B cell (primary cell): ENCODE measurements at regions not wholly inside any gene's neighbourhood (a gene's known extent, or its start where the extent isn't known, plus 50 kb on each side); places are given as distances from the start of the nearest gene placed in this dataset.

Experiments used
- CTCF ChIP-seq: fragments of 200-600 bp; IDR thresholded peaks from one replicate; pipeline ENCODE4 v1.8.0; 2022; ENCODE audit warnings: antibody characterized with exemption, mild to moderate bottlenecking
- EZH2 ChIP-seq: IDR thresholded peaks from 2 replicates; pipeline ENCODE4 v1.6.1; 2012; ENCODE audit warnings: borderline replicate concordance, low read depth, mild to moderate bottlenecking, moderate library complexity, low read length; ENCODE audit not compliant: insufficient read depth, poor library complexity, severe bottlenecking

GRCh38 chr3:109545746-109546145 lies 208.4 kb upstream of the DPPA4 start:
- TF ChIP-seq EZH2 (no peak), CTCF (no peak)
